GM12878 (cell line): ENCODE measurements at regions not wholly inside any gene's neighbourhood (a gene's known extent, or its start where the extent isn't known, plus 50 kb on each side); places are given as distances from the start of the nearest gene placed in this dataset.

Experiments
- BACH1 ChIP-seq: fragments of 450-650 bp; IDR thresholded peaks from 2 replicates; pipeline ENCODE4 v1.6.1; 2017; ENCODE audit warnings: mild to moderate bottlenecking, borderline replicate concordance
- MEF2A ChIP-seq: IDR thresholded peaks from 2 replicates; pipeline ENCODE4 v1.6.1; 2011; ENCODE audit warnings: low read depth, mild to moderate bottlenecking, low read length, moderate library complexity; ENCODE audit not compliant: insufficient read depth
- ZNF274 ChIP-seq: IDR thresholded peaks from one replicate; pipeline ENCODE4 v1.8.0; 2011; ENCODE audit not compliant: insufficient read length, insufficient read depth
- TF ChIP-seq, protein P1 (sequence below), 3 experiments: IDR thresholded peaks in 2 of 3; conservative IDR thresholded peaks in 1 of 3; 2 replicates each; pipeline ENCODE4 v1.5.1; 2011; ENCODE audit warnings: low read depth in 3 of 3, low read length in 3 of 3, mild to moderate bottlenecking in 3 of 3, control low read depth in 2 of 3, moderate library complexity in 2 of 3, inconsistent platforms in 1 of 3, mixed read lengths in 1 of 3; ENCODE audit not compliant: control insufficient read depth in 2 of 3, insufficient read depth in 1 of 3; ENCODE audit errors: extremely low read depth in 1 of 3

- TF ChIP-seq ZNF274 (no peak), BACH1 (no peak), MEF2A (no peak)
- TF ChIP-seq, protein P1, sequence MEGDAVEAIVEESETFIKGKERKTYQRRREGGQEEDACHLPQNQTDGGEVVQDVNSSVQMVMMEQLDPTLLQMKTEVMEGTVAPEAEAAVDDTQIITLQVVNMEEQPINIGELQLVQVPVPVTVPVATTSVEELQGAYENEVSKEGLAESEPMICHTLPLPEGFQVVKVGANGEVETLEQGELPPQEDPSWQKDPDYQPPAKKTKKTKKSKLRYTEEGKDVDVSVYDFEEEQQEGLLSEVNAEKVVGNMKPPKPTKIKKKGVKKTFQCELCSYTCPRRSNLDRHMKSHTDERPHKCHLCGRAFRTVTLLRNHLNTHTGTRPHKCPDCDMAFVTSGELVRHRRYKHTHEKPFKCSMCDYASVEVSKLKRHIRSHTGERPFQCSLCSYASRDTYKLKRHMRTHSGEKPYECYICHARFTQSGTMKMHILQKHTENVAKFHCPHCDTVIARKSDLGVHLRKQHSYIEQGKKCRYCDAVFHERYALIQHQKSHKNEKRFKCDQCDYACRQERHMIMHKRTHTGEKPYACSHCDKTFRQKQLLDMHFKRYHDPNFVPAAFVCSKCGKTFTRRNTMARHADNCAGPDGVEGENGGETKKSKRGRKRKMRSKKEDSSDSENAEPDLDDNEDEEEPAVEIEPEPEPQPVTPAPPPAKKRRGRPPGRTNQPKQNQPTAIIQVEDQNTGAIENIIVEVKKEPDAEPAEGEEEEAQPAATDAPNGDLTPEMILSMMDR (IDR thresholded peaks at IDR 0.05 in 2 of 3, conservative IDR thresholded peaks at IDR 0.05 in 1 of 3; ENCODE audit: control insufficient read depth in 2 of 3, extremely low read depth in 1 of 3, insufficient read depth in 1 of 3, low read depth in 3 of 3, low read length in 3 of 3): no peak
Measured at GRCh38 chr13:22152751-22153150, 481.9 kb downstream of the FGF9 start.
